Nephron (organoid): ENCODE measurements at regions not wholly inside any gene's neighbourhood (a gene's known extent, or its start where the extent isn't known, plus 50 kb on each side); places are given as distances from the start of the nearest gene placed in this dataset.

Source experiments
- H3K27ac Mint-ChIP-seq, 3 experiments: 2 replicates each; pipeline ENCODE4 v1.8.0; 2020; ENCODE audit warnings: mixed read lengths in 3 of 3, mild to moderate bottlenecking in 2 of 3, moderate library complexity in 1 of 3
- H3K27me3 Mint-ChIP-seq: 2 replicates; pipeline ENCODE4 v1.8.0; 2021; ENCODE audit warnings: low read depth, mild to moderate bottlenecking, moderate library complexity, mixed read lengths
- H3K36me3 Mint-ChIP-seq: 2 replicates; pipeline ENCODE4 v1.8.0; 2020; ENCODE audit warnings: low read depth, mixed read lengths
- H3K4me1 Mint-ChIP-seq: 2 replicates; pipeline ENCODE4 v1.8.0; 2020; ENCODE audit warnings: mixed read lengths
- H3K4me3 Mint-ChIP-seq, 3 experiments: 2 replicates each; pipeline ENCODE4 v1.8.0; 2020; ENCODE audit warnings: mild to moderate bottlenecking in 3 of 3, mixed read lengths in 3 of 3, moderate library complexity in 2 of 3
- H3K9me3 Mint-ChIP-seq: 2 replicates; pipeline ENCODE4 v1.8.0; 2020; ENCODE audit warnings: mixed read lengths
- TF ChIP-seq, protein P1 (sequence below), 3 experiments: fragments of 200-600 bp; sonication (generic); IDR thresholded peaks; one replicate each; pipeline ENCODE4 v1.5.0; 2021; ENCODE audit warnings: antibody characterized with exemption in 3 of 3; ENCODE audit not compliant: unreplicated experiment in 3 of 3

- H3K4me1 Mint-ChIP-seq, result peaks cover 63% of the 10 kb centered on the region
- H3K4me3 Mint-ChIP-seq, result no peak overlapping the region
- H3K27me3 Mint-ChIP-seq, result no peaks in the 10 kb centered on the region
- no peaks in the 10 kb centered on the region for H3K36me3 Mint-ChIP-seq
- TF ChIP-seq, protein P1, sequence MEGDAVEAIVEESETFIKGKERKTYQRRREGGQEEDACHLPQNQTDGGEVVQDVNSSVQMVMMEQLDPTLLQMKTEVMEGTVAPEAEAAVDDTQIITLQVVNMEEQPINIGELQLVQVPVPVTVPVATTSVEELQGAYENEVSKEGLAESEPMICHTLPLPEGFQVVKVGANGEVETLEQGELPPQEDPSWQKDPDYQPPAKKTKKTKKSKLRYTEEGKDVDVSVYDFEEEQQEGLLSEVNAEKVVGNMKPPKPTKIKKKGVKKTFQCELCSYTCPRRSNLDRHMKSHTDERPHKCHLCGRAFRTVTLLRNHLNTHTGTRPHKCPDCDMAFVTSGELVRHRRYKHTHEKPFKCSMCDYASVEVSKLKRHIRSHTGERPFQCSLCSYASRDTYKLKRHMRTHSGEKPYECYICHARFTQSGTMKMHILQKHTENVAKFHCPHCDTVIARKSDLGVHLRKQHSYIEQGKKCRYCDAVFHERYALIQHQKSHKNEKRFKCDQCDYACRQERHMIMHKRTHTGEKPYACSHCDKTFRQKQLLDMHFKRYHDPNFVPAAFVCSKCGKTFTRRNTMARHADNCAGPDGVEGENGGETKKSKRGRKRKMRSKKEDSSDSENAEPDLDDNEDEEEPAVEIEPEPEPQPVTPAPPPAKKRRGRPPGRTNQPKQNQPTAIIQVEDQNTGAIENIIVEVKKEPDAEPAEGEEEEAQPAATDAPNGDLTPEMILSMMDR (IDR thresholded peaks at IDR 0.05; ENCODE audit: unreplicated experiment in 3 of 3), result no peak
- H3K9me3 Mint-ChIP-seq, result no peaks in the 10 kb centered on the region
- peak overlapping the region in 2 of 3 experiments; percentile 17 to 24 for H3K27ac Mint-ChIP-seq
These were observed 94.3 kb upstream of the NR3C1 start for GRCh38 chr5:143497749-143498148.

- H3K4me3 Mint-ChIP-seq, result no peak overlapping the region
- H3K36me3 Mint-ChIP-seq, result no peaks in the 10 kb centered on the region
- TF ChIP-seq, protein P1 (IDR thresholded peaks at IDR 0.05; ENCODE audit: unreplicated experiment in 3 of 3), result no peak
- peak overlapping the region in 2 of 3 experiments; percentile 31 to 92 for H3K27ac Mint-ChIP-seq
- H3K9me3 Mint-ChIP-seq, result no peaks in the 10 kb centered on the region
- peaks cover 61% of the 10 kb centered on the region for H3K4me1 Mint-ChIP-seq
- no peaks in the 10 kb centered on the region for H3K27me3 Mint-ChIP-seq
These were observed 93.5 kb upstream of the NR3C1 start for GRCh38 chr5:143496943-143497342.

- TF ChIP-seq, protein P1 (IDR thresholded peaks at IDR 0.05; ENCODE audit: unreplicated experiment in 3 of 3), result no peak
- Mint-ChIP-seq H3K9me3 (no peaks in the 10 kb centered on the region), H3K4me1 (peaks cover 51% of the 10 kb centered on the region), H3K36me3 (no peaks in the 10 kb centered on the region), H3K27me3 (no peaks in the 10 kb centered on the region), H3K4me3 (no peak overlapping the region), H3K27ac (peak overlapping the region; percentile 26 to 92 (median 77))
These were observed 92.4 kb upstream of the NR3C1 start for GRCh38 chr5:143495821-143496275.

GRCh38 chr5:143495110-143495509, 91.6 kb upstream of the NR3C1 start:
- Mint-ChIP-seq H3K4me1 (peaks cover 51% of the 10 kb centered on the region), H3K27ac (peak overlapping the region in 2 of 3 experiments; percentile 77 to 92), H3K9me3 (no peaks in the 10 kb centered on the region), H3K36me3 (no peaks in the 10 kb centered on the region), H3K4me3 (no peak overlapping the region), H3K27me3 (no peaks in the 10 kb centered on the region)
- TF ChIP-seq, protein P1 (IDR thresholded peaks at IDR 0.05; ENCODE audit: unreplicated experiment in 3 of 3), result no peak

DNA sequence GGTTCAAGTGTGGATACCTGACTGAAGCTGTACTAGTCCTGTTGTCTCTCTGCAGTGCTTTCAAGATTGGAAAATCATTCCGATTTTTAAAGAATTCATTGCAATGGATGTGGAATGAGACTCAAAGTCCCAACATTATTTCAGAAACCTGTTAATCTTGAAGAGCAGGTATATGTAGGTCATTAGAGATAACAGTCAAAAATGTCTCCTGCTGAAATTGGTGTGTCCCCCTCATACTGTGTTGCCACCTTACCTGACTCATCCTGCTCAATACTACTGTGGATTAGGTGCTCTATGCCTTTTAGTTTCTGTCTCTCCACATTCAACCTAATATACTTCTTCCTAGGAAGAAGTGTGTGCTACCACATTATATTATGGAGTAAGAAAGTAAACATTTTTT, 91.1 kb upstream of the NR3C1 start:
- Mint-ChIP-seq H3K27ac (peak overlapping the region in 1 of 3 experiments; percentile 77), H3K36me3 (no peaks in the 10 kb centered on the region), H3K4me1 (peaks cover 48% of the 10 kb centered on the region), H3K4me3 (no peak overlapping the region), H3K27me3 (no peaks in the 10 kb centered on the region), H3K9me3 (no peaks in the 10 kb centered on the region)
- TF ChIP-seq, protein P1 (IDR thresholded peaks at IDR 0.05; ENCODE audit: unreplicated experiment in 3 of 3), result no peak

GRCh38 chr5:143494162-143494561, 90.7 kb upstream of the NR3C1 start:
- Mint-ChIP-seq H3K27ac (no peak overlapping the region), H3K4me1 (peaks cover 44% of the 10 kb centered on the region), H3K9me3 (no peaks in the 10 kb centered on the region), H3K27me3 (no peaks in the 10 kb centered on the region), H3K36me3 (no peaks in the 10 kb centered on the region), H3K4me3 (no peak overlapping the region)
- TF ChIP-seq, protein P1 (IDR thresholded peaks at IDR 0.05; ENCODE audit: unreplicated experiment in 3 of 3), result no peak
